Prostate gland (tissue), 2 donors: ENCODE measurements at regions not wholly inside any gene's neighbourhood (a gene's known extent, or its start where the extent isn't known, plus 50 kb on each side); places are given as distances from the start of the nearest gene placed in this dataset.

ENCODE experiments used
- DNase-seq: peaks from one replicate; pipeline ENCODE4 v3.0.0-alpha.2; 2019; ENCODE audit warnings: low spot score
- H3K27ac ChIP-seq, 2 donors: fragments of 200-600 bp; sonication (generic); 2 replicates each; pipeline ENCODE4 v1.5.1; 2017 to 2019
- H3K27me3 ChIP-seq: fragments of 200-600 bp; sonication (generic); replicated peaks from 2 replicates; pipeline ENCODE4 v1.5.1; 2019; ENCODE audit not compliant: insufficient read depth
- H3K36me3 ChIP-seq, 2 donors: fragments of 200-600 bp; sonication (generic); 1 replicate in 1 of 2; 2 replicates in 1 of 2; pipeline versions ENCODE4 v1.5.1 to v1.8.1; 2017 to 2019
- H3K4me1 ChIP-seq: fragments of 200-600 bp; sonication (generic); replicated peaks from 2 replicates; pipeline ENCODE4 v1.5.1; 2019
- H3K4me3 ChIP-seq, 2 donors: fragments of 200-600 bp; sonication (generic); 2 replicates each; pipeline ENCODE4 v1.5.1; 2017 to 2019
- H3K9me3 ChIP-seq: fragments of 200-600 bp; sonication (generic); 2 replicates; pipeline ENCODE4 v1.5.1; 2017
- POLR2A ChIP-seq: fragments of 450-650 bp; IDR thresholded peaks from one replicate; pipeline ENCODE4 v1.6.1; 2016; ENCODE audit warnings: antibody characterized with exemption, mild to moderate bottlenecking
- POLR2AphosphoS5 ChIP-seq: sonication (generic); formaldehyde crosslinking; IDR thresholded peaks from one replicate; pipeline ENCODE4 v1.6.1; 2017; ENCODE audit warnings: antibody characterized with exemption
- WGBS: methylation state at CpG from one replicate; pipeline ENCODE4 v1.1.5; 2018; 5-methylcytosine and 5-hydroxymethylcytosine counted together
- intact Hi-C: fragments of 100-400 bp; cut with DNase I; formaldehyde crosslinking; loops from one replicate; pipeline ENCODE4 v1.14.2; 2022
- TF ChIP-seq, protein P1 (sequence below), 4 experiments: fragments of 200-600 bp in 2 of 4; fragments of 450-650 bp in 2 of 4; sonication (generic) in 2 of 4; IDR thresholded peaks; 1 replicate in 3 of 4; 2 replicates in 1 of 4; pipeline ENCODE4 v1.5.1; 2016 to 2019; ENCODE audit warnings: antibody characterized with exemption in 4 of 4, mild to moderate bottlenecking in 2 of 4, moderate library complexity in 2 of 4

DNA sequence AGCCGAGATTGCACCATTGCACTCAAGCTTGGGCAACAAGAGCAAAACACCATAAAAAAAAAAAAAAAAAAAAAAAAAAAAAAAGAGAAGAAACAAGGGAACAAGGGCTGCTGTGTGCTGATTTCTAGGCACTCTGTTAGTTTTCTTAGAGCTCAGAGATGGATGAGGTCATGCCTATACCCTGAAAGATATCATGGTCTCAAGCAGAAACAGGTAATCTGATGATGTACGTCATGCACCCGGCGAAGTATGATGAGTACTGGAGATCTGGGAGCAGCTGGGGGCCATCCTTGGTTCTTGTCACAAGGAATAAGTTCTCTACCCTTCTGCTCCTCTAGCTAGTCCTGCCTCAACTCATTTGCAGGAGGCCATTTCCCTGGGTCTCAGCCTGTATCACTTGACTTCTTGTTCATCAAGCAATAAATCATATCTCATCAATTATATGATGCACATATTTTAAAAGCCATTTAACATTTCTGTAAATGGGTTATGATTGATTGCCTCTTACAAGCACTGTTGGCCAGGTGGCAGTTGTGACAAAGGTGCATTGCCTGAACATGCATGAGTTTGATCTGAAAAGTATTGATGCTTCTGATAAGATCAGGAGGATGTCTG lies 517.2 kb downstream of the DHX35 start:
- no peaks in the 10 kb centered on the region for H3K27me3 ChIP-seq
- no peak for DNase-seq
- no peak overlapping the region for H3K4me3 ChIP-seq
- H3K9me3 ChIP-seq = no peaks in the 10 kb centered on the region
- intact Hi-C loops = no loop called here
- 89% methylated on average over 4 of the region's 4 CpGs for WGBS
- no peak for TF ChIP-seq POLR2AphosphoS5
- no peak for TF ChIP-seq POLR2A
- H3K36me3 ChIP-seq = no peaks in the 10 kb centered on the region
- H3K27ac ChIP-seq = no peak overlapping the region
- no peaks in the 10 kb centered on the region for H3K4me1 ChIP-seq

DNA sequence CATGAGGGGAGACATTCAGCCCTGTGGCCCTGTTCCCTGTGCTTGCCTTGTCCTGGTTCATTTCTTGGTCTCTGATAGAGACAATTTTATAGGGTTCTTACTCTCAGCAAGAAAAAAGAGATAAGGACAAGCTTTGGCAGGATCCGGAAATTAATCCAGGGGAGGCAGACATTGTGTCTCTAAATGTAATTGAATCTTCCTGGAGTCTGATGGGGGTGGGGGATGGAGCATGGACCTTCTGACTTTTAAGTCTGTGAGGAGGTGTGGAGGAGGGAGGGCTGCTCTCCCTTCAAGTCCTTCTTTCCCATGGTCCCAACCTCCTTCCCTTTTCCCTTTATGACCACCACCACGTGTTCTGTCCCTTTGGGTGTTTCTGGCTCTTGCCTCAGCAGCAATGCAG lies 512.7 kb downstream of the DHX35 start:
- no peak for DNase-seq
- Histone ChIP-seq H3K36me3 (no peaks in the 10 kb centered on the region), H3K4me3 (no peak overlapping the region), H3K9me3 (no peaks in the 10 kb centered on the region), H3K4me1 (no peaks in the 10 kb centered on the region), H3K27me3 (no peaks in the 10 kb centered on the region), H3K27ac (no peak overlapping the region)
- WGBS = 36% methylated on average over 2 of the region's 2 CpGs
- TF ChIP-seq POLR2A (no peak), POLR2AphosphoS5 (no peak)
- intact Hi-C loops = no loop called here

DNA sequence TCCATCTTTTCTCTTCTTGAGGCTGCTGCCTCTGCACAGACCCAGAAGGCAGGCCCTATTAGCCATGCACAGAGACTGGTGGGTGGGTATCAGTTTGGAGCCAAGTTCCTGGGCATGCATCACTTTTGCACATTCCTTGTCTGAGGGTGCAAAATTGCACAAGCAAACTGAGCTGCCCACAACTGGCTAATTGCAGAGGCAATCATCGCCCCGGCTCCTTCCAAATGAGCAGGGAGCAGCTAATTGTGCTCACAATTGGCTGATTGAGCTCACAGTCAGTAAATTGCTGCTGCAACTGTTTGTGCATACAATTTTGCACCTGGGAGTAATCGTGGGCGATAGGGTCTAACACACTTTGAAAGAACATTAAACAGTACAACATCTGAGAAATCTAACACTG lies 511.4 kb downstream of the DHX35 start:
- no peak for TF ChIP-seq POLR2A
- TF ChIP-seq POLR2AphosphoS5 = no peak
- TF ChIP-seq, protein P1, sequence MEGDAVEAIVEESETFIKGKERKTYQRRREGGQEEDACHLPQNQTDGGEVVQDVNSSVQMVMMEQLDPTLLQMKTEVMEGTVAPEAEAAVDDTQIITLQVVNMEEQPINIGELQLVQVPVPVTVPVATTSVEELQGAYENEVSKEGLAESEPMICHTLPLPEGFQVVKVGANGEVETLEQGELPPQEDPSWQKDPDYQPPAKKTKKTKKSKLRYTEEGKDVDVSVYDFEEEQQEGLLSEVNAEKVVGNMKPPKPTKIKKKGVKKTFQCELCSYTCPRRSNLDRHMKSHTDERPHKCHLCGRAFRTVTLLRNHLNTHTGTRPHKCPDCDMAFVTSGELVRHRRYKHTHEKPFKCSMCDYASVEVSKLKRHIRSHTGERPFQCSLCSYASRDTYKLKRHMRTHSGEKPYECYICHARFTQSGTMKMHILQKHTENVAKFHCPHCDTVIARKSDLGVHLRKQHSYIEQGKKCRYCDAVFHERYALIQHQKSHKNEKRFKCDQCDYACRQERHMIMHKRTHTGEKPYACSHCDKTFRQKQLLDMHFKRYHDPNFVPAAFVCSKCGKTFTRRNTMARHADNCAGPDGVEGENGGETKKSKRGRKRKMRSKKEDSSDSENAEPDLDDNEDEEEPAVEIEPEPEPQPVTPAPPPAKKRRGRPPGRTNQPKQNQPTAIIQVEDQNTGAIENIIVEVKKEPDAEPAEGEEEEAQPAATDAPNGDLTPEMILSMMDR (IDR thresholded peaks at IDR 0.05) = no peak
- intact Hi-C loops = no loop called here

DNA sequence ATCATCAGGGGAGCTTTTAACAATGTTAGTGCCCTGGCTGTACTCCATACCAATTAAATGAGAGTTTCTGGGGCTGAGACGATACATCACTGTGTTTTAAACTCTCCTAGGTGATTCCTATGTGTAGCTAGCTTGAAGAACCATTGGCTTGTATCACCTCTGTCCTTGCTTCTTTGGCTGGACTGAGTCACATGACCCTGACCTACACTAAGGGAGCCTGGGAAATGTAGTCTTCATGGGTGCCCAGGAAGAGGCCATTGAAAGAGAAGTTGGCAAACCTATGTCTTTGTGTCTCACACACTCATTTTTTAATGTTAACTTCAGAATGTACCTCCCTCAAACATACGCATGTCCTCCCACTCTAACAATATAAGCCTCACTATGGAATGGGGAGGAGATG lies 506.6 kb downstream of the DHX35 start:
- WGBS = 76% methylated on average over 2 of the region's 2 CpGs
- DNase-seq = no peak
- intact Hi-C loops = no loop called here

More for the DNA sequence above, 511.4 kb downstream of the DHX35 start:
- no peaks in the 10 kb centered on the region for H3K9me3 ChIP-seq
- 61% methylated on average over 4 of the region's 4 CpGs for whole genome bisulfite sequencing
- no peaks in the 10 kb centered on the region for H3K36me3 ChIP-seq
- no peak overlapping the region for H3K27ac ChIP-seq
- H3K27me3 ChIP-seq = no peaks in the 10 kb centered on the region
- H3K4me1 ChIP-seq = no peaks in the 10 kb centered on the region
- no peak for DNase-seq
- no peak overlapping the region for H3K4me3 ChIP-seq

DNA sequence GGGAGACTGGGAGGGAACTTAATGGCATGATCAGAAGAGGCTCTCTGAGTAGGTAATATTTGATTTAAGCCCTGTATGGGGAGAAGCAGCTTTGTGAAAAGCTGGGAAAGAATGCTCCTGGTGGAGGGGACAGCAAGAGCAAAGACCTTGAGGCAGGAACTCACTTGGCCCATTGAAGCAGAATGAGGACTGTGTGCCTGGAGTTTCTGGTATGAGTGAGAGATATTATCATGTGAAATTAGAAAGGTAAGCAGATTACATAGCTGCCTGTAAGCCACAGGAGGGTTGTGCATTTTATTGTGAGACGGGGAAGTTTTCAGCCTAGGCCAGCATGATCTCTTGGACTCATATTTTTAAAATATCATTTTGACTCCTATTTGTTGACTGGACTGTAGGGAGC lies 502.1 kb downstream of the DHX35 start:
- Histone ChIP-seq H3K4me1 (no peaks in the 10 kb centered on the region), H3K4me3 (no peak overlapping the region), H3K36me3 (no peaks in the 10 kb centered on the region), H3K9me3 (no peaks in the 10 kb centered on the region), H3K27ac (no peak overlapping the region), H3K27me3 (no peaks in the 10 kb centered on the region)
- TF ChIP-seq POLR2AphosphoS5 (no peak), POLR2A (no peak)
- TF ChIP-seq, protein P1 (IDR thresholded peaks at IDR 0.05) = no peak
- intact Hi-C loops = no loop called here
- no peak for DNase-seq
- WGBS = 66% methylated on average over 1 of the region's 1 CpG

More for the DNA sequence above, 506.6 kb downstream of the DHX35 start:
- TF ChIP-seq POLR2A = no peak
- TF ChIP-seq, protein P1 (IDR thresholded peaks at IDR 0.05) = no peak
- Histone ChIP-seq H3K9me3 (no peaks in the 10 kb centered on the region), H3K4me3 (no peak overlapping the region), H3K27me3 (no peaks in the 10 kb centered on the region), H3K36me3 (no peaks in the 10 kb centered on the region), H3K27ac (no peak overlapping the region), H3K4me1 (no peaks in the 10 kb centered on the region)

DNA sequence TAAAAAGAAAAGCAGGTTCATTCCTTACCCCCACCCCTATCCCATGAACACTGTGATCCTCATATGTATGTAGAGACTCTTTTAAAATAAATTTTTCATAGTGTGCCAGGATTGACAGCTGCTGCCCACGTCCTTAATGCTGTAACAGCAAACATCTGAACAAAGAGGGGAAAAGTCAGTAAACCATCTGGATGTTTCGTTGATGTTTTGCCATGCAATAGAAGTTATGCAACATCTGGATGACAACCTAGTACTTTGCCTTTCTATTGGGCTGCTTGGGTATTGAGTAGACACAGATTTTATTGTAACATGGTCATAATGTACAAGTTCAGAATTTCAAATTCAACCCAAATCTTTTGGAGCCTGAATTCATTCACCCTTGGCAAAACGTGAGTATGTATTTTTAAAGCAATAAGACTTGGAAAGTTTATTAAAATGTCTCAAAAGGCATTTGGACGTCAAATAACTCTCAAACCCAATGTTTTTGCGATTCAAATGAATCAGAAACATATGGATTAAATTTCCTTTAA lies 500.3 kb downstream of the DHX35 start:
- no peaks in the 10 kb centered on the region for H3K4me1 ChIP-seq
- no peak overlapping the region for H3K27ac ChIP-seq
- no peaks in the 10 kb centered on the region for H3K9me3 ChIP-seq
- H3K4me3 ChIP-seq = no peak overlapping the region
- H3K36me3 ChIP-seq = no peaks in the 10 kb centered on the region
- 62% methylated on average over 5 of the region's 5 CpGs for WGBS
- intact Hi-C loops = no loop called here
- no peaks in the 10 kb centered on the region for H3K27me3 ChIP-seq
- TF ChIP-seq, protein P1 (IDR thresholded peaks at IDR 0.05) = no peak
- TF ChIP-seq POLR2AphosphoS5 (no peak), POLR2A (no peak)
- DNase-seq = no peak
